HEK293 (cell line): ENCODE measurements at regions not wholly inside any gene's neighbourhood (a gene's known extent, or its start where the extent isn't known, plus 50 kb on each side); places are given as distances from the start of the nearest gene placed in this dataset.
A peak's percentile ranks its signal among the peaks of the same experiment; 100 is the strongest.

Experiments
- CTCF ChIA-PET: fragments of 350-600 bp; formaldehyde crosslinking; extraction: SDS; loops from one replicate; lab custom pipeline; 2021; ENCODE audit warnings: antibody characterized with exemption; lab: Yijun Ruan, JAX
- POLR2A ChIA-PET: fragments of 300-600 bp; formaldehyde crosslinking; extraction: SDS; loops from one replicate; lab custom pipeline; 2020; ENCODE audit warnings: antibody characterized with exemption, inconsistent platforms; lab: Yijun Ruan, JAX
- H3K27ac ChIP-seq: fragments of 200-500 bp; sonication (Bioruptor generic); 2 replicates; pipeline ENCODE4 v1.5.1; 2014; ENCODE audit warnings: low read depth, low read length, control low read depth, inconsistent platforms; ENCODE audit errors: extremely low read depth
- H3K36me3 ChIP-seq, 2 experiments: fragments of 200-500 bp in 1 of 2; sonication (Bioruptor generic) in 1 of 2; 1 replicate in 1 of 2; 2 replicates in 1 of 2; pipeline ENCODE4 v1.5.1; 2014 to 2017; ENCODE audit warnings: inconsistent platforms in 2 of 2, low read length in 2 of 2; ENCODE audit not compliant: control insufficient read depth in 2 of 2, insufficient read depth in 1 of 2
- H3K4me1 ChIP-seq: fragments of 200-500 bp; sonication (Bioruptor generic); 2 replicates; pipeline ENCODE4 v1.5.1; 2014; ENCODE audit warnings: mild to moderate bottlenecking, low read length, inconsistent platforms; ENCODE audit not compliant: control insufficient read depth, insufficient read depth
- H3K4me3 ChIP-seq: 2 replicates; pipeline ENCODE4 v1.5.1; 2011; ENCODE audit warnings: low read depth, mild to moderate bottlenecking, control low read depth, low read length, moderate library complexity
- H3K9me3 ChIP-seq: fragments of 200-500 bp; sonication (Bioruptor generic); 2 replicates; pipeline ENCODE4 v1.5.1; 2014; ENCODE audit warnings: low read depth, low read length, inconsistent platforms; ENCODE audit not compliant: control insufficient read depth, insufficient read depth
- HOXC10 ChIP-seq: sonication (generic); formaldehyde crosslinking; IDR thresholded peaks from 2 replicates; pipeline ENCODE4 v1.8.1; 2023; ENCODE audit warnings: mild to moderate bottlenecking, missing genetic modification reagents
- KLF10 ChIP-seq: fragments of 450-650 bp; IDR thresholded peaks from 2 replicates; pipeline ENCODE4 v1.5.1; 2018; ENCODE audit warnings: missing biosample characterization, mild to moderate bottlenecking, missing genetic modification characterization
- MEIS1 ChIP-seq: sonication (generic); formaldehyde crosslinking; IDR thresholded peaks from 2 replicates; pipeline ENCODE4 v1.8.1; 2022; ENCODE audit warnings: missing genetic modification reagents, mild to moderate bottlenecking, borderline replicate concordance
- OVOL3 ChIP-seq: fragments of 450-650 bp; formaldehyde crosslinking; IDR thresholded peaks from 2 replicates; pipeline ENCODE4 v1.5.1; 2016; ENCODE audit warnings: missing biosample characterization, missing genetic modification characterization
- SP3 ChIP-seq: fragments of 450-650 bp; formaldehyde crosslinking; IDR thresholded peaks from 2 replicates; pipeline ENCODE4 v1.5.1; 2016; ENCODE audit warnings: missing biosample characterization, missing genetic modification characterization
- TRIM28 ChIP-seq: IDR thresholded peaks from 2 replicates; pipeline ENCODE4 v1.6.1; 2011; ENCODE audit warnings: low read length, control low read depth, borderline replicate concordance
- ZBTB8A ChIP-seq: fragments of 450-650 bp; formaldehyde crosslinking; IDR thresholded peaks from 2 replicates; pipeline ENCODE4 v1.5.1; 2016; ENCODE audit warnings: missing biosample characterization, missing genetic modification characterization
- ZNF112 ChIP-seq: fragments of 450-650 bp; formaldehyde crosslinking; IDR thresholded peaks from 2 replicates; pipeline ENCODE4 v1.5.0; 2017; ENCODE audit warnings: missing biosample characterization, missing genetic modification characterization
- ZNF2 ChIP-seq: fragments of 450-650 bp; formaldehyde crosslinking; IDR thresholded peaks from 2 replicates; pipeline ENCODE4 v1.5.1; 2016; ENCODE audit warnings: missing biosample characterization, missing genetic modification characterization
- ZNF214 ChIP-seq: fragments of 450-650 bp; formaldehyde crosslinking; IDR thresholded peaks from 2 replicates; pipeline ENCODE4 v1.5.1; 2017; ENCODE audit warnings: missing biosample characterization, mild to moderate bottlenecking, missing genetic modification characterization, borderline replicate concordance
- ZNF366 ChIP-seq: fragments of 450-650 bp; formaldehyde crosslinking; conservative IDR thresholded peaks from 2 replicates; pipeline ENCODE4 v1.5.1; 2016; ENCODE audit warnings: missing biosample characterization, missing genetic modification characterization
- ZNF398 ChIP-seq: fragments of 450-650 bp; formaldehyde crosslinking; IDR thresholded peaks from 2 replicates; pipeline ENCODE4 v1.5.1; 2017; ENCODE audit warnings: missing biosample characterization, missing genetic modification characterization
- ZNF501 ChIP-seq: fragments of 450-650 bp; formaldehyde crosslinking; IDR thresholded peaks from 2 replicates; pipeline ENCODE4 v1.5.1; 2016; ENCODE audit warnings: missing biosample characterization, missing genetic modification characterization
- ZNF514 ChIP-seq: fragments of 450-650 bp; formaldehyde crosslinking; IDR thresholded peaks from 2 replicates; pipeline ENCODE4 v1.5.1; 2016; ENCODE audit warnings: missing biosample characterization, missing genetic modification characterization
- ZNF518A ChIP-seq: fragments of 450-650 bp; formaldehyde crosslinking; conservative IDR thresholded peaks from 2 replicates; pipeline ENCODE4 v1.5.1; 2016; ENCODE audit warnings: low read depth, missing biosample characterization, missing genetic modification characterization
- ZNF558 ChIP-seq: fragments of 450-650 bp; formaldehyde crosslinking; IDR thresholded peaks from 2 replicates; pipeline ENCODE4 v1.5.1; 2016; ENCODE audit warnings: missing biosample characterization, missing genetic modification characterization
- ZNF585B ChIP-seq: fragments of 450-650 bp; formaldehyde crosslinking; IDR thresholded peaks from 2 replicates; pipeline ENCODE4 v1.5.1; 2016; ENCODE audit warnings: missing biosample characterization, missing genetic modification characterization
- ZNF704 ChIP-seq: fragments of 450-650 bp; formaldehyde crosslinking; IDR thresholded peaks from 2 replicates; pipeline ENCODE4 v1.5.1; 2016; ENCODE audit warnings: missing biosample characterization, missing genetic modification characterization
- ZNF747 ChIP-seq: fragments of 450-650 bp; formaldehyde crosslinking; IDR thresholded peaks from 2 replicates; pipeline ENCODE4 v1.5.1; 2016; ENCODE audit warnings: missing biosample characterization, missing genetic modification characterization
- ZNF843 ChIP-seq: fragments of 450-650 bp; formaldehyde crosslinking; IDR thresholded peaks from 2 replicates; pipeline ENCODE4 v1.5.1; 2016; ENCODE audit warnings: missing biosample characterization, missing genetic modification characterization

- no peaks in the 10 kb centered on the region for H3K36me3 ChIP-seq
- TF ChIP-seq ZNF704 (no peak), ZNF501 (tag by site-specific recombination) (no peak), ZNF585B (peak; percentile 49; the same call in 1 of the 2 replicates), HOXC10 (CRISPR knock-in tag) (no peak)
Measured at GRCh38 chr12:91394903-91395302, 212.3 kb upstream of the DCN start.

GRCh38 chr12:91388573-91388972 lies 206.0 kb upstream of the DCN start:
- Histone ChIP-seq H3K4me3 (no peak overlapping the region), H3K9me3 (no peaks in the 10 kb centered on the region), H3K27ac (no peak overlapping the region), H3K4me1 (no peaks in the 10 kb centered on the region), H3K36me3 (no peaks in the 10 kb centered on the region)
- ChIA-PET POLR2A (no interaction called here), CTCF (interaction anchor here (1.1 kb wide), 1 partner anchor 1181 kb away, joined by 5 read pairs; no protein-coding TSS in a partner anchor)
- TF ChIP-seq ZNF518A (no peak), MEIS1 (CRISPR knock-in tag) (no peak), ZNF398 (tag by site-specific recombination) (no peak), ZNF747 (tag by site-specific recombination) (no peak), ZNF514 (tag by site-specific recombination) (no peak), KLF10 (tag by site-specific recombination) (no peak), ZNF366 (no peak), OVOL3 (tag by site-specific recombination) (no peak)

More at GRCh38 chr12:91394903-91395302, 212.3 kb upstream of the DCN start:
- ChIA-PET CTCF (no interaction called here), POLR2A (no interaction called here)
- Histone ChIP-seq H3K9me3 (no peaks in the 10 kb centered on the region), H3K27ac (no peak overlapping the region), H3K4me1 (no peaks in the 10 kb centered on the region), H3K4me3 (no peak overlapping the region)

GRCh38 chr12:91387461-91388134 lies 205.0 kb upstream of the DCN start:
- ChIA-PET CTCF (interaction anchor here (1.1 kb wide), 2 partner anchors 423 to 1182 kb away, joined by 3 to 5 read pairs; no protein-coding TSS in a partner anchor), POLR2A (no interaction called here)
- Histone ChIP-seq H3K4me3 (no peak overlapping the region), H3K36me3 (no peaks in the 10 kb centered on the region), H3K4me1 (no peaks in the 10 kb centered on the region), H3K27ac (no peak overlapping the region), H3K9me3 (no peaks in the 10 kb centered on the region)
- TF ChIP-seq ZNF2 (tag by site-specific recombination) (no peak), ZBTB8A (no peak), TRIM28 (no peak), ZNF558 (no peak), ZNF843 (tag by site-specific recombination) (no peak), ZNF112 (tag by site-specific recombination) (no peak), ZNF214 (no peak), SP3 (tag by site-specific recombination) (no peak)
